HEK293 (cell line): ENCODE measurements at regions not wholly inside any gene's neighbourhood (a gene's known extent, or its start where the extent isn't known, plus 50 kb on each side); places are given as distances from the start of the nearest gene placed in this dataset.
A peak's percentile ranks its signal among the peaks of the same experiment; 100 is the strongest.

ENCODE experiments used
- CTCF ChIA-PET: fragments of 350-600 bp; formaldehyde crosslinking; extraction: SDS; loops from one replicate; lab custom pipeline; 2021; ENCODE audit warnings: antibody characterized with exemption; lab: Yijun Ruan, JAX
- POLR2A ChIA-PET: fragments of 300-600 bp; formaldehyde crosslinking; extraction: SDS; loops from one replicate; lab custom pipeline; 2020; ENCODE audit warnings: antibody characterized with exemption, inconsistent platforms; lab: Yijun Ruan, JAX
- H3K27ac ChIP-seq: fragments of 200-500 bp; sonication (Bioruptor generic); 2 replicates; pipeline ENCODE4 v1.5.1; 2014; ENCODE audit warnings: low read depth, low read length, control low read depth, inconsistent platforms; ENCODE audit errors: extremely low read depth
- H3K36me3 ChIP-seq, 2 experiments: fragments of 200-500 bp in 1 of 2; sonication (Bioruptor generic) in 1 of 2; 1 replicate in 1 of 2; 2 replicates in 1 of 2; pipeline ENCODE4 v1.5.1; 2014 to 2017; ENCODE audit warnings: inconsistent platforms in 2 of 2, low read length in 2 of 2; ENCODE audit not compliant: control insufficient read depth in 2 of 2, insufficient read depth in 1 of 2
- H3K4me1 ChIP-seq: fragments of 200-500 bp; sonication (Bioruptor generic); 2 replicates; pipeline ENCODE4 v1.5.1; 2014; ENCODE audit warnings: mild to moderate bottlenecking, low read length, inconsistent platforms; ENCODE audit not compliant: control insufficient read depth, insufficient read depth
- H3K4me3 ChIP-seq: 2 replicates; pipeline ENCODE4 v1.5.1; 2011; ENCODE audit warnings: low read depth, mild to moderate bottlenecking, control low read depth, low read length, moderate library complexity
- H3K9me3 ChIP-seq: fragments of 200-500 bp; sonication (Bioruptor generic); 2 replicates; pipeline ENCODE4 v1.5.1; 2014; ENCODE audit warnings: low read depth, low read length, inconsistent platforms; ENCODE audit not compliant: control insufficient read depth, insufficient read depth
- ATF2 ChIP-seq: fragments of 450-650 bp; formaldehyde crosslinking; IDR thresholded peaks from 2 replicates; pipeline ENCODE4 v1.5.1; 2016; ENCODE audit warnings: missing biosample characterization, missing genetic modification characterization, low read depth
- HIC1 ChIP-seq: fragments of 450-650 bp; formaldehyde crosslinking; IDR thresholded peaks from 2 replicates; pipeline ENCODE4 v1.5.1; 2016; ENCODE audit warnings: missing biosample characterization, missing genetic modification characterization
- KLF9 ChIP-seq: fragments of 450-650 bp; formaldehyde crosslinking; IDR thresholded peaks from 2 replicates; pipeline ENCODE4 v1.5.1; 2016; ENCODE audit warnings: missing biosample characterization, missing genetic modification characterization, low read depth
- MEIS1 ChIP-seq: sonication (generic); formaldehyde crosslinking; IDR thresholded peaks from 2 replicates; pipeline ENCODE4 v1.8.1; 2022; ENCODE audit warnings: missing genetic modification reagents, mild to moderate bottlenecking, borderline replicate concordance
- REST ChIP-seq: fragments of 450-650 bp; formaldehyde crosslinking; IDR thresholded peaks from 2 replicates; pipeline ENCODE4 v1.5.1; 2016; ENCODE audit warnings: missing biosample characterization, missing genetic modification characterization
- ZNF10 ChIP-seq: fragments of 450-650 bp; formaldehyde crosslinking; IDR thresholded peaks from 2 replicates; pipeline ENCODE4 v1.5.1; 2017; ENCODE audit warnings: missing biosample characterization, missing genetic modification characterization
- ZNF132 ChIP-seq: fragments of 450-650 bp; formaldehyde crosslinking; IDR thresholded peaks from 2 replicates; pipeline ENCODE4 v1.5.1; 2017; ENCODE audit warnings: missing biosample characterization, missing genetic modification characterization, borderline replicate concordance
- ZNF169 ChIP-seq: fragments of 450-650 bp; formaldehyde crosslinking; IDR thresholded peaks from 2 replicates; pipeline ENCODE4 v1.5.1; 2016; ENCODE audit warnings: missing biosample characterization, missing genetic modification characterization
- ZNF311 ChIP-seq: fragments of 450-650 bp; formaldehyde crosslinking; IDR thresholded peaks from 2 replicates; pipeline ENCODE4 v1.5.1; 2017; ENCODE audit warnings: missing biosample characterization, missing genetic modification characterization, borderline replicate concordance
- ZNF324 ChIP-seq: fragments of 450-650 bp; formaldehyde crosslinking; IDR thresholded peaks from 2 replicates; pipeline ENCODE4 v1.5.1; 2016; ENCODE audit warnings: missing biosample characterization, missing genetic modification characterization
- ZNF362 ChIP-seq: fragments of 450-650 bp; formaldehyde crosslinking; IDR thresholded peaks from 2 replicates; pipeline ENCODE4 v1.5.1; 2016; ENCODE audit warnings: missing biosample characterization, missing genetic modification characterization
- ZNF394 ChIP-seq: fragments of 450-650 bp; formaldehyde crosslinking; IDR thresholded peaks from 2 replicates; pipeline ENCODE4 v1.5.1; 2016; ENCODE audit warnings: missing biosample characterization, missing genetic modification characterization, mild to moderate bottlenecking, moderate library complexity, borderline replicate concordance
- ZNF548 ChIP-seq: fragments of 450-650 bp; formaldehyde crosslinking; IDR thresholded peaks from 2 replicates; pipeline ENCODE4 v1.5.1; 2016; ENCODE audit warnings: missing biosample characterization, missing genetic modification characterization
- ZNF623 ChIP-seq: fragments of 450-650 bp; formaldehyde crosslinking; IDR thresholded peaks from 2 replicates; pipeline ENCODE4 v1.5.1; 2016; ENCODE audit warnings: missing biosample characterization, missing genetic modification characterization
- ZNF626 ChIP-seq: fragments of 450-650 bp; sonication (Bioruptor Pico); formaldehyde crosslinking; IDR thresholded peaks from 2 replicates; pipeline ENCODE4 v1.5.1; 2018; ENCODE audit warnings: missing biosample characterization, missing genetic modification characterization, inconsistent platforms
- ZNF645 ChIP-seq: fragments of 450-650 bp; formaldehyde crosslinking; IDR thresholded peaks from 2 replicates; pipeline ENCODE4; 2016; ENCODE audit warnings: missing biosample characterization, missing genetic modification characterization
- ZNF670 ChIP-seq: fragments of 450-650 bp; formaldehyde crosslinking; IDR thresholded peaks from 2 replicates; pipeline ENCODE4 v1.5.1; 2016; ENCODE audit warnings: missing biosample characterization, missing genetic modification characterization, low read depth
- ZNF701 ChIP-seq: fragments of 450-650 bp; formaldehyde crosslinking; IDR thresholded peaks from 2 replicates; pipeline ENCODE4 v1.5.1; 2016; ENCODE audit warnings: missing biosample characterization, missing genetic modification characterization
- ZNF707 ChIP-seq: fragments of 450-650 bp; formaldehyde crosslinking; IDR thresholded peaks from 2 replicates; pipeline ENCODE4 v1.5.1; 2016; ENCODE audit warnings: missing biosample characterization, missing genetic modification characterization
- ZSCAN16 ChIP-seq: fragments of 450-650 bp; formaldehyde crosslinking; IDR thresholded peaks from 2 replicates; pipeline ENCODE4 v1.5.1; 2016; ENCODE audit warnings: missing biosample characterization, missing genetic modification characterization
- ZSCAN23 ChIP-seq: fragments of 450-650 bp; formaldehyde crosslinking; IDR thresholded peaks from 2 replicates; pipeline ENCODE4 v1.5.1; 2016; ENCODE audit warnings: missing biosample characterization, missing genetic modification characterization
- ZSCAN4 ChIP-seq: fragments of 450-650 bp; formaldehyde crosslinking; IDR thresholded peaks from 2 replicates; pipeline ENCODE4 v1.5.1; 2017; ENCODE audit warnings: missing biosample characterization, missing genetic modification characterization
- TF ChIP-seq, protein P1 (sequence below): fragments of 450-650 bp; formaldehyde crosslinking; IDR thresholded peaks from 2 replicates; pipeline ENCODE4 v1.5.1; 2016; ENCODE audit warnings: missing biosample characterization, missing genetic modification characterization

DNA sequence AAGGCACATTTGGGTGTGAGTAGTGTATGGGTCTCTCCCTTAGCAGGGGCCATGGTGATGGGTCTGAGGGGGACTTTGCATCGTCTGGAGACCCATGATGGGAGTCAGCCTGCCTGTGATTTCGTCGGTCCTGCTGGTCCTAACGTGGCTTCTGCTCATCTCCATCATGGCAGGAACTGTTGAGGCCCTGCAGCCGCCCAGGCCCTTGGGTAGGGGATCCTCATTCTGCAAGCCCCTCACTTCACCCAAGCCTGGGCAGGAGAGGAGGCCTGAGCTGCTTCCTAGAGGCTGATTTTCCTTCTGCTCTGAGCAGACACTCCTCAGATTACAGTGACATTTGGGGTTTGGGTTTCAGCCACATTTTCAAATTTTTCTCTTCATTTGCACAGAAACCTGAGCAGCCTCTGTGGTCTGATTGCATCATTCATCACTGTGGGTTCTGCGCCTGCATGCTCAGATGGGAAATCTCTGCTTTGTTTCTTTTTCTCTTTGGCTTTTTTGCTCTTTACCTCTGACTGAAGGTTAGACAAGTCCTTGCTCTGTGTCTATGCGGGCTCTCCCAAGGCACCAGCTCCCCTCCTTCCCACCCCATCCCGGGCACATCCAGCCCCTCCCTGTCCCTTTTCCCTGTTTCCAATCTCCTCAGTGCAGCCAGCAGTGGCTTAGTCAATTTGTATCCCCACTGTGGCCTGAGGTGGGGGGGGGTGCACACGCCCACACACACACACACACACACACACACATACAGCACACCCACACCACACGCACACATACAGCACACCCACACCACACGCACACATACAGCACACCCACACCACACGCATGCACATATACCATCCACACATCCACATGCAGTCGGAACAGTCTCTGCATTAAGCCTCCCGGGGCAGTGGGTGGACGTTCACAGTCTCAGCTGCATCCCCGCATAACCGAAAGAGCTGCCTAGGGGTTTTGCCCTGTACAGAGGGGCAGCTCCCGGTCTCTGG lies 305.4 kb upstream of the HS6ST1 start (continued):
- TF ChIP-seq ZNF623 (tag by site-specific recombination) (no peak), KLF9 (peak; percentile 39; the same call in 1 of the 2 replicates), ZNF670 (no peak), ZNF645 (no peak), ZNF10 (tag by site-specific recombination) (no peak), ZNF169 (tag by site-specific recombination) (no peak), ZNF394 (tag by site-specific recombination) (no peak)
- TF ChIP-seq, all 188 proteins: peak for 10

- no peaks in the 10 kb centered on the region for H3K9me3 ChIP-seq
- H3K36me3 ChIP-seq = no peaks in the 10 kb centered on the region
- POLR2A ChIA-PET = no interaction called here
- H3K27ac ChIP-seq = no peak overlapping the region
- CTCF ChIA-PET = no interaction called here
- peaks cover 4% of the 10 kb centered on the region; the same call in 1 of the 2 replicates for H3K4me1 ChIP-seq
- no peak overlapping the region for H3K4me3 ChIP-seq
- TF ChIP-seq ZSCAN4 (tag by site-specific recombination) = no peak
- TF ChIP-seq ZNF311 (tag by site-specific recombination) = no peak
- TF ChIP-seq ZNF626 (tag by site-specific recombination) = no peak
- no peak for TF ChIP-seq ZNF548 (tag by site-specific recombination)
- TF ChIP-seq MEIS1 (CRISPR knock-in tag) = no peak
- no peak for TF ChIP-seq HIC1 (tag by site-specific recombination)
- TF ChIP-seq ZSCAN16 = no peak
- TF ChIP-seq ZNF169 (tag by site-specific recombination) = no peak
- TF ChIP-seq ZNF701 (tag by site-specific recombination) = no peak
- no peak for TF ChIP-seq ZSCAN23 (tag by site-specific recombination)
- no peak for TF ChIP-seq ZNF362 (tag by site-specific recombination)
- TF ChIP-seq, protein P1, sequence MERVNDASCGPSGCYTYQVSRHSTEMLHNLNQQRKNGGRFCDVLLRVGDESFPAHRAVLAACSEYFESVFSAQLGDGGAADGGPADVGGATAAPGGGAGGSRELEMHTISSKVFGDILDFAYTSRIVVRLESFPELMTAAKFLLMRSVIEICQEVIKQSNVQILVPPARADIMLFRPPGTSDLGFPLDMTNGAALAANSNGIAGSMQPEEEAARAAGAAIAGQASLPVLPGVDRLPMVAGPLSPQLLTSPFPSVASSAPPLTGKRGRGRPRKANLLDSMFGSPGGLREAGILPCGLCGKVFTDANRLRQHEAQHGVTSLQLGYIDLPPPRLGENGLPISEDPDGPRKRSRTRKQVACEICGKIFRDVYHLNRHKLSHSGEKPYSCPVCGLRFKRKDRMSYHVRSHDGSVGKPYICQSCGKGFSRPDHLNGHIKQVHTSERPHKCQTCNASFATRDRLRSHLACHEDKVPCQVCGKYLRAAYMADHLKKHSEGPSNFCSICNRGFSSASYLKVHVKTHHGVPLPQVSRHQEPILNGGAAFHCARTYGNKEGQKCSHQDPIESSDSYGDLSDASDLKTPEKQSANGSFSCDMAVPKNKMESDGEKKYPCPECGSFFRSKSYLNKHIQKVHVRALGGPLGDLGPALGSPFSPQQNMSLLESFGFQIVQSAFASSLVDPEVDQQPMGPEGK = no peak
- TF ChIP-seq ATF2 (tag by site-specific recombination) = no peak
- no peak for TF ChIP-seq REST (tag by site-specific recombination)
- no peak for TF ChIP-seq ZNF324 (tag by site-specific recombination)
- TF ChIP-seq ZNF132 (tag by site-specific recombination) = no peak
- TF ChIP-seq ZNF707 (tag by site-specific recombination) = no peak
Observed at GRCh38 chr2:128624956-128625355, 306.3 kb upstream of the HS6ST1 start.
